SW 1271 (cell line): ENCODE measurements at regions not wholly inside any gene's neighbourhood (a gene's known extent, or its start where the extent isn't known, plus 50 kb on each side); places are given as distances from the start of the nearest gene placed in this dataset.
"Not testable (repeated sequence)": the region's sequence is repeated elsewhere in the genome, so short reads cannot be mapped to it uniquely, and the experiment has no call there.

Experiments
- DNase-seq, 2 experiments: peaks; one replicate each; lab custom pipeline; 2025; lab: John Stamatoyannopoulos, UW

DNA sequence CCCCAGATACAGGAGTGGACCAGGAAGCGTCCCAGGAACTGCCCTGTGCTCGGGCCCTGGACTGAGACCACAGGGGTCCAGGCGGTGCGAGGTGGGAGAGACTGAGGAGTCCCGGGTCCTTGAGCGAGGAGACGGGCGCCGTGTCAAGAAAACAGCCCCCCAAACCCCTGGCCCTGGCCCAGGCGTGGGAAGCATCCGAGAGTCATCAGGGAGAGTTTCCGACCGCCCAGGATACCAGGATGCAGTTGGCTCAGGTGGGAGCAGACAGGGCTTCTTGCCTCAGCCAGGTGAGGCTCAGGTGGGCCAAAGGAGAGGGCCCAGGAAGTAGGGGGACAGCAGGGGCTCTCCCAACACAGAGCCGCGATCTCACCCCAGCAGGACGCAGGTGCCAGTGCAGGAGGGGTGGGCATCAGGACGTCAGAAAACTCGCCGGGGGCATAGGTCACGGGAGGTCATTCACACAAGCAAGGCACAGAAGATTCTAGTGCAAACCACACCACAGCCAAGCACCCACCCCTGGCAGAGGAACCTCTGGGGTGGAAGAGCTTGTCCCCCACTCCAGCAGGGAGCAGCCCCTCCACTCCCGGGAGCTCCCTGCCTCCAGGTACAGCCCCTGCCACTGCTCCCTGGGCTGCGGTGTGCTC is 102.5 kb upstream of the EIF5 start:
- no peak for DNase-seq

DNA sequence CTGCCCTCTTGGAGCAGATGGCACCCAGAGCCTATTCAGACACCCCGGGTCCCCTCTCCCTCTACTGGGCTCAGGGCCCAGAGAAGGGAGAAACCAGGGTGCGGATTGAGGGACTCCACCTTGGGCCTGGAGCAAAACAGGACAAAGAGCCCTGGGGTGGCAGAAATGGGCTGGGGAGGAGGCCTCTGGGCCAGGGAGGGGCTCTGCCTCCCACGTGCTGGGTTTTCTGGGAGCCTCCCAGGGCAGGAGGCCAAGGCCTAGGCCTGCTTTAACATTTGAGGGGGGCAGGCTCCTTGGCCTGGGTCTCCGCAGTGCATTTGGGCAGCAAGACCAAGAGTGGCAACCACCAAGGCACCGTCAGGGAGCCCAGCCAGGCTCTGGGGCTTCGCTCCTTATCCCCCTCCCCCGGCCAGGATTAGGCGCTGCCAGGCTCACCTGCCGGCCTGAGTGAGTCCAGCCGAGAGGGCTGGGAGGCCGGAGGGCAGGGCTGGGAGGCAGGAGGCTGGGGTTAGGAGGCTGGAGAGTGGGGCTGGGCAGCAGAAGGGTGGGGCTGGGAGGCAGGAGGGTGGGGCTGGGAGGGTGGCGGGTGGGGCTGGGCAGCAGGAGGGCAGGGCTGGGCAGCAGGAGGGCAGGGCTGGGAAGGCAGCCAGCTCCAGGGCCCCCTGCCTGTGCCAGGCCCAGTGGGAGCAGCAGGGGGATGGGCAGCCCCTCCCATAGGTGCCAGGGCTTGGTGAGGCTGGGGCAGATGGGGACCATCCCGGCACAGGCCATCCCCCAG is 101.8 kb upstream of the EIF5 start:
- no peak for DNase-seq

DNA sequence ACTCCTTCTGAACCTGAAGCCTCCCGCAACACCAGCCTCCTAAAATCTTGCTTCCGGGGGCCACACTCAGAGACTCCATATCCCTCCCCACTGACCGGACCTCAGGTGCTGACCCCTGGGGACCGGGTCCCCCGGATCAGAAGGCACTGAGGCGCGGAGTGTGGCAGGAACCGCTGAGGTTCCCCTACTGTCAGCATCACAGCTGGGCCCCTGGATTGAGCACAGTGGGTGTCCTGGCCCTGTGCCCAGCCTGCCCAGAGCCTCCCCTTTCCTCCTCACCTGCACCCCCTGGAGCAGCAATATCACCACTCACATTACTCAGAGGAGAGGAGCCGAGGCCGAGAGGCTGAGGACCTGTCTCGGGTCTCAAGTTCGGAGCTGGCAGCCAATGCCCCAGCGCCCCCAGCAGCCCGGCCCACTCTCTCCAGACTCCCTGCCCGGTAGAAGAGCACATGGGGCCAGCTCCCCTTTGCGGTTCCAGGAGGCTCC is 101.2 kb upstream of the EIF5 start:
- DNase-seq: no peak

GRCh38 chr14:103233328-103233727 is 100.7 kb upstream of the EIF5 start:
- DNase-seq: no peak

DNA sequence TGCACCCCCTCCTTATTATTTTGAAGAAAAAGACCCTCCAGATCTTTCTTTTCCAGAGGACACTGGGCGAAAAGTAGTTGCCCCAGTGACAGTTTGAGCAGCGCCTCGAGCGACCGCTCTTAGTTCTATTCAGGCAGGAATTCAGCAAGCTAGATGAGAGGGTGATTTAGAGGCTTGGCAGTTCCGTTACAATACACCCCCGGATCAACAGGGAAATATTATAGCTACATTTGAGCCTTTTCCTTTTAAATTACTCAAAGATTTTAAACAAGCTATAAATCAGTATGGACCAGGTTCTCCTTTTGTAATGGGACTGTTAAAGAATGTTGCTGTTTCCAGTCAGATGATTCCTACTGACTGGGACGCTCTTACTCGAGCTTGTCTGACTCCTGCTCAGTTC is 99.2 kb upstream of the EIF5 start:
- not testable (repeated sequence) for DNase-seq

- not testable (repeated sequence) for DNase-seq
These were observed 98.5 kb upstream of the EIF5 start for GRCh38 chr14:103235506-103235905.

DNA sequence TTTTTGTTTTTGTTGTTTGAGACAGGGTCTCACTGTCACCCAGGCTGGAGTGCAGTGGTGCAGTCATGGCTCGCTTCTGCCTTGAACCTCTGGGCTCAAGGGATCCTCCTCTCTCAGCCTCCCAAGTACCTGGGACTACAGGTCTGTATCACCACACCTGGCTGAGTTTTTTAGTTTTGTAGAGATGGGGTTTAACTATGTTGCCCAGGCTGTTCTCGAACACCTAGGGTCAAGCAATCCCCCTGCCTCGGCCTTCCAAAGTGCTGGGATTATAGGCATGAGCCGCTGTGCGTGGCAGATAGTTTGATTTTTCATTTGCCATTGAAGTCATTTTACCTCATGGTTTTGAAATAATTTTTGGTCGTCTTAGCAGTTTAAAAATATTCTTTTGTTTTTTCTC is 94.3 kb upstream of the EIF5 start:
- no peak for DNase-seq

DNA sequence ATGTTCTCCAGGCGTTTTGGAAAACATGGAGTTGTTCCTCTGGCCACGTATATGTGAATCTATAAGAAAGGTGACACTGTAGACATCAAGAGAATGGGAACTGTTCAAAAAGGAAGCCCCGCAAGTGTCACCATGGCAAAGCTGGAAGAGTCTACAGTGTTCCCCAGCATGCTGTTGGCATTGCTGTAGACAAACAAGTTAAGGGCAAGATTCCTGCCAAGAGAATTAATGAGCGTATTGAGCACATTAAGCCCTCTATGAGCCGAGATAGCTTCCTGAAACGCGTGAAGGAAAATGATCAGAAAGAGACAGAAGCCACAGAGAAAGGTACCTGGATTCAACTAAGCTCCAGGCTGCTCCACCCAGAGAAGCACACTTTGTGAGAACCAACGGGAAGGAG is 92.5 kb upstream of the EIF5 start:
- no peak for DNase-seq

DNA sequence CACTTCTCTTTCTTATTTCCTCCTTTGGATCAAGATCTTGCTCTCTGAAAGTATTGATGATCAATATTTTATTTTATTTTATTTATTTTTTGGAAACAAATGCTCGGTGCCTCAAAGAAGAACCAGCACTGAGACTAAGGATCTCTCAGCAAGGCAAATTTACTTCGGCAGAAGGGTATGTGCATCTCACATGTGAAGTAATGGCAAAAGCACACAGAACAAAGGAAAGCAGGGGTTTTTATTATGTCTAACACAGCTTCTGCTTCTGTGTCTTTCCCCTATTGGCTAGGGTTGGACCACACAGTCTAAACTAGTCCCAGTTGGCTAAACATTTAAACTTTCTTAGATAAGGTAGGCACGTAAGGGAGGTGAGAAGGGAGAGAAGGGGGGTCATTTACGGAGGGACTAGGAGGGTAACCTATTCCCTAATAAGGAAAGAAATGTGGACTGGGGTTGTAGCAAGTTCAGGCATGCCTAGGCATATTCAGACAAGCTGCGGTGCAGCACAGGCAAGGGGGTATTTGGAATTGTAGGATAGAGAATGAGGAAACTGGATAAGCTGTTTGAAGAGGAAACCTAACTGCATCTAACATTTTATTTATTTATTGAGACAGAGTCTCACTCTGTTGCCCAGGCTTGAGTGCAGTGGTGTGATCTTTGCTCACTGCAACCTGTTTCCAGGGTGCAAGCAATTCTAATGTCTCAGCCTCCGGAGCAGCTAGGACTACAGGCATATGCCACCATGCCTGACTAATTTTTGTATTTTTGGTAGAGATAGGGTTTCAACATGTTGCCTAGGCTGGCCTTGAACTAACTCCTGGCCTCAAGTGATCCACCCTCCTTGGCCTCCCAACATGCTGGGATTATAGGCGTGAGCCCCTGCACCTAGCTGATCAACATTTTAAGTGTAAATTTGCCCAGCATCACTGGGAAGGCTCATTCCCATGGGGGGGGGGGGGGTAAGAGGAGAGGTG is 90.0 kb upstream of the EIF5 start:
- no peak for DNase-seq

- DNase-seq: not testable (repeated sequence)
These were observed 88.4 kb upstream of the EIF5 start for GRCh38 chr14:103245624-103246031.

DNA sequence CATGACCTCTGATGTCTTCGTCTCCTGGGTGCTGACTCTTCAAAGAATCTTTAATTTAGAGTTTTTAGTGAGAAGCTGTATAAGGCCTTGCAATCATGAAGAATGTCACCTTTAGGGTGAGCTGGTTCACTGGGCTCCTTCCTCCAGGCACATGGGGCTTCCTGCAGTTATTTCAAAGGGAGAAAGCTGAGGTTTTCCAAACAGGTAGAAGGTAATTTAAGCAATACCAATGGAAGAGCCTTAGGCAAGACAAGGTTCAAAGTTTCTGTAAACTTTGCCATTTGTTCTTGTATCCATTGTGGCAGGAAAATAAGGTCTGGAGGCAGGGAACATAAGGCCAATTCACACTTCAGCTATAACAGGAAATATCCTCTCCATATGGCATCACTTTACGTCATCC is 88.0 kb upstream of the EIF5 start:
- DNase-seq: no peak

GRCh38 chr14:103247169-103247606 is 86.8 kb upstream of the EIF5 start:
- DNase-seq: no peak

GRCh38 chr14:103250181-103250580 is 83.9 kb upstream of the EIF5 start:
- no peak for DNase-seq

- DNase-seq: no peak
These were observed 83.2 kb upstream of the EIF5 start for GRCh38 chr14:103250874-103251273.

- no peak for DNase-seq
These were observed 78.5 kb upstream of the EIF5 start for GRCh38 chr14:103255555-103255954.

DNA sequence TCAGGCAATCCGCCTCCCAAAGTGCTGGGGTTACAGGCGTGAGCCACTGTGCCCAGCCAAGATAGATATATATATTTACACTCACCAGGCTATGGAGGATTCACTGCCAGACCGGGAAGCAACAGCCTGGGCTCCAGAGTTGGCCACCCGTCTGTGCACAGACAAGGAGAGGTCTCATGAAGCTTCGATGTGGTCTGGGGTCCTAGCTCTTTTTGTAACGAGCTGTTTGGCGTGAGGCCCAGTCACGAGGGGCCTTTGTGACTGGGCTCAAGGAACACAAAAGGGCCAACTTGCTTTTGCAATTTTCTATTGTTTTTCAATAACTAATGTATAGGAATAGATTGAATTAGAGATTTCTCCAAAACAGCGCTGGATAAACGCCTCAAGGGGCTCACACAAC is 77.6 kb upstream of the EIF5 start:
- DNase-seq: no peak

DNA sequence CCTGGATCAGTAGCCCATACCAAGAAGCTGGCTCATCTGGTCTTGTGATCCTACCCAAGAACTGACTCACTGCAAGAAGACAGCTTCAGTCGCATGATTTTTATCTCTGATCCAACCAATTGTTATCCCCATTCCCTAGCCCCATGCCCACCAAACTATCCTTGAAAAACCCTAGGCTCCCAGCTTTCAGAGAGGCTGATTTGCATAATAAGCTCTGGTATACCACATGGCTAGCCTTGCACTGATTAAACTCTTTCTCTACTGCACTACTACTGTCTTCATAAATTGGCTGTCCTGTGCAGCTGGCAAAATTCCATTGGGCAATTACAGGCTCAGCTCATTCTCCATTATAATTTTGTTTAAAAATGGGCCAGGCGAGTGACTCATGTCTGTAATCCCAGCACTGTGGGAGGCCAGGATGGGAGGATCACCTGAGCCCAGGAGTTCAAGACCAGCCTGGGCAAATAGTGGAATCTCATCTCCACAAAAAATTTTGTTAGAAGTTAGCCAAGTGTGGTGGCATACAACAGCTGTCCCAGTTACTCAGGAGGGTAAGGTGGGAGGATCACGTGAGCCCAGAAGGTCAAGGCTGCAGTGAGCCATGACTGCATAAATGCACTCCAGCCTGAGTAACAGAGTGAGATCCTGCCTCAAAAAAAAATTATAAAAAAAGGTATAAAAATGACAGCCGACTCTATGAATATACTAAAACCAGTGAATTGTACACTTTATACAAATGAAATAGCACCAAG is 76.7 kb upstream of the EIF5 start:
- no peak for DNase-seq

- no peak for DNase-seq
These were observed 75.8 kb upstream of the EIF5 start for GRCh38 chr14:103258211-103258610.

DNA sequence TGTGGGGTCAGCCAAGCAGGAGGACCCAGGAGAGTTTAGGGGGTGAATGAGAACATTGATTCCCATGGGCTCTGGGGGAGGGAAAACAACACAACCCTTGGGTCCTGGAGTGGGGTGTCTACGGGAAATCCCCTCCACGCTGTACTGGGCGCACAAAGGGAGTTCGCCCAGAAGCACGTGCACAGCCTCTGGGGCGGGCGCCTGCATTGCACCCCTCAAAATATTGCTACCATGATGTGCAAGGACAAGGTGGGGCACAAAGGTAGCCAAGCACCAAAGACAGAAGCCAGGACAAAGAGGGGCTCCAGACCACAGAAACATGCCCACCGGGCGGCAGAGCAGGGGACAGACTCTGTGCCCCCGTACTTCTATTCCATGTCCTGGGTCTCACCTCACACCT is 74.9 kb upstream of the EIF5 start:
- no peak for DNase-seq

DNA sequence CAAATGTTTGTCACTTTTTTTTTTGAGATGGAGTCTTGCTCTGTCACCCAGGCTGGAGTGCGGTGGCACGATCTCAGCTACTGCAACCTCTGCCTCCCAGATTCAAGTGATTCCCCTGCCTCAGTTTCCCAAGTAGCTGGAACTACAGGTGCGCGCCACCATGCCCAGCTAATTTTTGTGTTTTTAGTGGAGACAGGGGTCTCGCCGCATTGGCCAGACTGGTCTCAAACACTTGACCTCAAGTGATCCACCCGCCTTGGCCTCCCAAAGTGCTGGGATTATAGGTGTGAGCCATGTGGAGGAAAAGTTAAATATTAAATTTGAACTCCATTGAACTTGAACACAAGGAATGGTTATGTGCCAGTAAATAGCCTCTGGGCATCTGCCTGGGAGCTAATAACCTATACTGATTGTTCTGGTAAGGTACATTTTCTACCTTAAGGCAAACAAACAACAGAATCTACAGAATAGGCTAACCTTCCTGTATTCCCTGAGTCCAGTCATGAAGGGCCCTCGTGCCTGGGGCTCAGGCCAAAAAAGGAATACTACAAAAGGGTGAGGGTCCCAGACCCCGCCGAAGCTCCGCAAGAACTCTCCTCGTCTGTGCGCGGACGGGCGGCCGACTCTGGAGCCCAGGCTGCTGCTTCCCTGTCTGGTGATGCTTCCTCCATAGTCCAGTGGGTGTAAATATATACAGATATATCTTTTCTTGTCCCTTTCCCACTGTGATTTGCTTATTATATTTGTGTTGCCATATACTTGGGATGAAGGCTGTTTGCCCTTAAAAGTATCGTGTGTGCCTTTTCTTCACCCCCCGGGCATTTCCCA is 74.0 kb upstream of the EIF5 start:
- no peak for DNase-seq
